ENCODE measurements at regions not wholly inside any gene's neighbourhood (a gene's known extent, or its start where the extent isn't known, plus 50 kb on each side); places are given as distances from the start of the nearest gene placed in this dataset.

DNA sequence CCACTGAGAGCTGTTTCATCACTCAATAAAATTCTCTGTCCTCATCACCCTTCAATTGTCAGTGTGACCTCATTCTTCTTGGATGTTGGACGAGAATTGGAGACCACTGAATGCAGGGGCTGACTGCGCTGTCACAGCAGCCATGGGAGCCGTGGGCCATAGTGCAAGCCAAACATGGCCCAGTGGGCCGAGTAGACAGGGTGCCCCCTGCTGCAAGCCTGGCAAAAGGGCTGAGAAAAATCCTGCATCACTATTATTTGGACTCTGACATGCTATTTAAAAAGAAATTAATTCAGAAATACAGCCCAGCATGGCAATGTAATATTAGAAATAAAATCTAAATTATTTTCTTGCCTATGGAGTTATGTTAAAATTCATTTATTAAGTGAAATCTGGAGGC lies 67.8 kb upstream of the FAM98A start:
- H3K27ac Mint-ChIP-seq: no peak overlapping the region
- peaks cover 62% of the 10 kb centered on the region for H3K36me3 Mint-ChIP-seq
- H3K27me3 Mint-ChIP-seq (ENCODE audit: low read depth): no peaks in the 10 kb centered on the region; the same call in 1 of the 2 replicates
- H3K9me3 Mint-ChIP-seq: peaks cover 61% of the 10 kb centered on the region
- POLR2A ChIA-PET: no interaction called here
- TF ChIP-seq, protein P1, sequence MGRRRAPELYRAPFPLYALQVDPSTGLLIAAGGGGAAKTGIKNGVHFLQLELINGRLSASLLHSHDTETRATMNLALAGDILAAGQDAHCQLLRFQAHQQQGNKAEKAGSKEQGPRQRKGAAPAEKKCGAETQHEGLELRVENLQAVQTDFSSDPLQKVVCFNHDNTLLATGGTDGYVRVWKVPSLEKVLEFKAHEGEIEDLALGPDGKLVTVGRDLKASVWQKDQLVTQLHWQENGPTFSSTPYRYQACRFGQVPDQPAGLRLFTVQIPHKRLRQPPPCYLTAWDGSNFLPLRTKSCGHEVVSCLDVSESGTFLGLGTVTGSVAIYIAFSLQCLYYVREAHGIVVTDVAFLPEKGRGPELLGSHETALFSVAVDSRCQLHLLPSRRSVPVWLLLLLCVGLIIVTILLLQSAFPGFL (CRISPR knock-in tag; IDR thresholded peaks at IDR 0.05; ENCODE audit: borderline replicate concordance): no peak
- TF ChIP-seq RELA (CRISPR knock-in tag; IDR thresholded peaks at IDR 0.05; ENCODE audit: borderline replicate concordance): no peak
- TF ChIP-seq, protein P2, sequence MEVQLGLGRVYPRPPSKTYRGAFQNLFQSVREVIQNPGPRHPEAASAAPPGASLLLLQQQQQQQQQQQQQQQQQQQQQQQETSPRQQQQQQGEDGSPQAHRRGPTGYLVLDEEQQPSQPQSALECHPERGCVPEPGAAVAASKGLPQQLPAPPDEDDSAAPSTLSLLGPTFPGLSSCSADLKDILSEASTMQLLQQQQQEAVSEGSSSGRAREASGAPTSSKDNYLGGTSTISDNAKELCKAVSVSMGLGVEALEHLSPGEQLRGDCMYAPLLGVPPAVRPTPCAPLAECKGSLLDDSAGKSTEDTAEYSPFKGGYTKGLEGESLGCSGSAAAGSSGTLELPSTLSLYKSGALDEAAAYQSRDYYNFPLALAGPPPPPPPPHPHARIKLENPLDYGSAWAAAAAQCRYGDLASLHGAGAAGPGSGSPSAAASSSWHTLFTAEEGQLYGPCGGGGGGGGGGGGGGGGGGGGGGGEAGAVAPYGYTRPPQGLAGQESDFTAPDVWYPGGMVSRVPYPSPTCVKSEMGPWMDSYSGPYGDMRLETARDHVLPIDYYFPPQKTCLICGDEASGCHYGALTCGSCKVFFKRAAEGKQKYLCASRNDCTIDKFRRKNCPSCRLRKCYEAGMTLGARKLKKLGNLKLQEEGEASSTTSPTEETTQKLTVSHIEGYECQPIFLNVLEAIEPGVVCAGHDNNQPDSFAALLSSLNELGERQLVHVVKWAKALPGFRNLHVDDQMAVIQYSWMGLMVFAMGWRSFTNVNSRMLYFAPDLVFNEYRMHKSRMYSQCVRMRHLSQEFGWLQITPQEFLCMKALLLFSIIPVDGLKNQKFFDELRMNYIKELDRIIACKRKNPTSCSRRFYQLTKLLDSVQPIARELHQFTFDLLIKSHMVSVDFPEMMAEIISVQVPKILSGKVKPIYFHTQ (CRISPR knock-in tag; IDR thresholded peaks at IDR 0.05): no peak
- no peak for TF ChIP-seq TEAD4 (CRISPR knock-in tag; IDR thresholded peaks at IDR 0.05)
- no peak for TF ChIP-seq FOXP1 (CRISPR knock-in tag; IDR thresholded peaks at IDR 0.05; ENCODE audit: borderline replicate concordance)
- TF ChIP-seq ZNF263 (CRISPR knock-in tag; IDR thresholded peaks at IDR 0.05; ENCODE audit: low read depth): no peak
- no peak for TF ChIP-seq ZNF219 (CRISPR knock-in tag; IDR thresholded peaks at IDR 0.05; ENCODE audit: borderline replicate concordance)
- TF ChIP-seq, protein P3, sequence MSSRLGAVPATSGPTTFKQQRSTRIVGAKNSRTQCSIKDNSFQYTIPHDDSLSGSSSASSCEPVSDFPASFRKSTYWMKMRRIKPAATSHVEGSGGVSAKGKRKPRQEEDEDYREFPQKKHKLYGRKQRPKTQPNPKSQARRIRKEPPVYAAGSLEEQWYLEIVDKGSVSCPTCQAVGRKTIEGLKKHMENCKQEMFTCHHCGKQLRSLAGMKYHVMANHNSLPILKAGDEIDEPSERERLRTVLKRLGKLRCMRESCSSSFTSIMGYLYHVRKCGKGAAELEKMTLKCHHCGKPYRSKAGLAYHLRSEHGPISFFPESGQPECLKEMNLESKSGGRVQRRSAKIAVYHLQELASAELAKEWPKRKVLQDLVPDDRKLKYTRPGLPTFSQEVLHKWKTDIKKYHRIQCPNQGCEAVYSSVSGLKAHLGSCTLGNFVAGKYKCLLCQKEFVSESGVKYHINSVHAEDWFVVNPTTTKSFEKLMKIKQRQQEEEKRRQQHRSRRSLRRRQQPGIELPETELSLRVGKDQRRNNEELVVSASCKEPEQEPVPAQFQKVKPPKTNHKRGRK (CRISPR knock-in tag; IDR thresholded peaks at IDR 0.05; ENCODE audit: borderline replicate concordance): no peak
- no peak for TF ChIP-seq PRRX2 (CRISPR knock-in tag; IDR thresholded peaks at IDR 0.05)
- H3K4me3 Mint-ChIP-seq: no peak overlapping the region
- CTCF ChIA-PET: no interaction called here
- ATAC-seq (no peak), DNase-seq (ENCODE audit: low spot score) (no peak)
- H3K4me1 Mint-ChIP-seq: peaks cover 10% of the 10 kb centered on the region

DNA sequence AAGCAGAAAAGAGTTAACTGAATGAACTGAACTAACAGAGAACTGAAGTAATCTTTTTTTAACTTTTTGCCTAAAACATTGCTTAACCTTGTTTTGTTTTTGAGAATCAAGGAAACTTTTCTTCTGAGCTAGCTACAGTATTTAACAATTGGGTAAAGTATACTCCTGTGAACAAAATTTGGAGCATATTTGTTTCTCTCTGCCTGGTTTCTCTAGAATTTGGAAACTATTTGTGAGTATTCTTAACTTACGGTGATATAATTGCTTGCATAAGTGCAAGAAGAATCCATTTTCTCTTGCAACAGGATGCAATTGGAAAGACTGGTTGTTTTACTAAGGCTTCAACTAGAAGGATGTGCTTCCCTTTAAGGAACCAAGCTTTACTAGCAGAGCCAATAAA lies 65.9 kb upstream of the FAM98A start:
- ATAC-seq: no peak
- no peaks in the 10 kb centered on the region; the same call in 1 of the 2 replicates for H3K27me3 Mint-ChIP-seq (ENCODE audit: low read depth)
- POLR2A ChIA-PET: no interaction called here
- DNase-seq (ENCODE audit: low spot score): no peak
- H3K4me1 Mint-ChIP-seq: peaks cover 8% of the 10 kb centered on the region; the same call in 1 of the 2 replicates
- no peak overlapping the region for H3K27ac Mint-ChIP-seq
- H3K4me3 Mint-ChIP-seq: no peak overlapping the region
- H3K36me3 Mint-ChIP-seq: peaks cover 70% of the 10 kb centered on the region
- CTCF ChIA-PET: no interaction called here
- peaks cover 71% of the 10 kb centered on the region for H3K9me3 Mint-ChIP-seq
- no peak for TF ChIP-seq MYBL2 (CRISPR knock-in tag; IDR thresholded peaks at IDR 0.05)
- TF ChIP-seq, protein P4, sequence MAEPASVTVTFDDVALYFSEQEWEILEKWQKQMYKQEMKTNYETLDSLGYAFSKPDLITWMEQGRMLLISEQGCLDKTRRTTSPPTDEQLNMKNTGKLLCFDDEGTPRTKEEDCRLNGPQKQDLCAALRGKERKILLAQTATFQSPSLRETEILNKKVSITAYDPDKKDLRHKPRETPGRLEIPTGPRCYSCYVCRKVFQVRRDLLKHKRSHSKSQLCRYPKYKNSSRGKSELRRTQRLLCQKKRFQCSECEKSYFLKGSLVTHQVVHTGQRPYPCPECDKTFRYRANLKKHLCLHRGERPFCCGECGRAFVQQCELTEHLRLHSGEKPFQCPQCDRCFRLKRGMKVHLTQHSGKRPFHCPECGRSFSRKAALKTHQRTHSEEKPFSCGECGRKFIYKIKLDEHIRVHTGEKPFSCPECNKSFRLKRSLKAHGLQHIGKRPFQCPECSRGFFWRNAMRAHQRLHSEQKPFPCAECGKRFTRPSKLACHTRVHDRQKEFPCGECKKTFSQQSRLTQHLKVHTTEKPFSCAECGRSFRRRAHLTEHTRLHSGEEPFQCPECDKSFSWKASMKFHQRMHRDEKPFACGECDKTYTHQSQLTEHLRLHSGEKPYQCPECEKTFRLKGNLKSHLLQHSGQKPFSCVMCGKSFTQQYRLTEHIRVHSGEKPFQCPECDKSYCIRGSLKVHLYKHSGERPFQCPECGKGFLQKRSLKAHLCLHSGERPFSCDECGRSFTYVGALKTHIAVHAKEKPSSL (CRISPR knock-in tag; conservative IDR thresholded peaks at IDR 0.05): no peak
- TF ChIP-seq SMAD4 (CRISPR knock-in tag; IDR thresholded peaks at IDR 0.05): no peak
- no peak for TF ChIP-seq FOXP1 (CRISPR knock-in tag; IDR thresholded peaks at IDR 0.05; ENCODE audit: borderline replicate concordance)
- no peak for TF ChIP-seq ZNF138 (CRISPR knock-in tag; conservative IDR thresholded peaks at IDR 0.05)
- TF ChIP-seq ZNF423 (CRISPR knock-in tag; IDR thresholded peaks at IDR 0.05): no peak
- no peak for TF ChIP-seq PRRX2 (CRISPR knock-in tag; IDR thresholded peaks at IDR 0.05)
- TF ChIP-seq, protein P5, sequence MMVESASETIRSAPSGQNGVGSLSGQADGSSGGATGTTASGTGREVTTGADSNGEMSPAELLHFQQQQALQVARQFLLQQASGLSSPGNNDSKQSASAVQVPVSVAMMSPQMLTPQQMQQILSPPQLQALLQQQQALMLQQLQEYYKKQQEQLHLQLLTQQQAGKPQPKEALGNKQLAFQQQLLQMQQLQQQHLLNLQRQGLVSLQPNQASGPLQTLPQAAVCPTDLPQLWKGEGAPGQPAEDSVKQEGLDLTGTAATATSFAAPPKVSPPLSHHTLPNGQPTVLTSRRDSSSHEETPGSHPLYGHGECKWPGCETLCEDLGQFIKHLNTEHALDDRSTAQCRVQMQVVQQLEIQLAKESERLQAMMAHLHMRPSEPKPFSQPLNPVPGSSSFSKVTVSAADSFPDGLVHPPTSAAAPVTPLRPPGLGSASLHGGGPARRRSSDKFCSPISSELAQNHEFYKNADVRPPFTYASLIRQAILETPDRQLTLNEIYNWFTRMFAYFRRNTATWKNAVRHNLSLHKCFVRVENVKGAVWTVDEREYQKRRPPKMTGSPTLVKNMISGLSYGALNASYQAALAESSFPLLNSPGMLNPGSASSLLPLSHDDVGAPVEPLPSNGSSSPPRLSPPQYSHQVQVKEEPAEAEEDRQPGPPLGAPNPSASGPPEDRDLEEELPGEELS (CRISPR knock-in tag; IDR thresholded peaks at IDR 0.05): no peak
- no peak for TF ChIP-seq TEAD1 (CRISPR knock-in tag; IDR thresholded peaks at IDR 0.05)
- TF ChIP-seq TP53 (CRISPR knock-in tag; IDR thresholded peaks at IDR 0.05): no peak
- TF ChIP-seq, protein P6, sequence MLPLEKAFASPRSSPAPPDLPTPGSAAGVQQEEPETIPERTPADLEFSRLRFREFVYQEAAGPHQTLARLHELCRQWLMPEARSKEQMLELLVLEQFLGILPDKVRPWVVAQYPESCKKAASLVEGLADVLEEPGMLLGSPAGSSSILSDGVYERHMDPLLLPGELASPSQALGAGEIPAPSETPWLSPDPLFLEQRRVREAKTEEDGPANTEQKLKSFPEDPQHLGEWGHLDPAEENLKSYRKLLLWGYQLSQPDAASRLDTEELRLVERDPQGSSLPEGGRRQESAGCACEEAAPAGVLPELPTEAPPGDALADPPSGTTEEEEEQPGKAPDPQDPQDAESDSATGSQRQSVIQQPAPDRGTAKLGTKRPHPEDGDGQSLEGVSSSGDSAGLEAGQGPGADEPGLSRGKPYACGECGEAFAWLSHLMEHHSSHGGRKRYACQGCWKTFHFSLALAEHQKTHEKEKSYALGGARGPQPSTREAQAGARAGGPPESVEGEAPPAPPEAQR (CRISPR knock-in tag; IDR thresholded peaks at IDR 0.05): no peak
- TF ChIP-seq, protein P7, sequence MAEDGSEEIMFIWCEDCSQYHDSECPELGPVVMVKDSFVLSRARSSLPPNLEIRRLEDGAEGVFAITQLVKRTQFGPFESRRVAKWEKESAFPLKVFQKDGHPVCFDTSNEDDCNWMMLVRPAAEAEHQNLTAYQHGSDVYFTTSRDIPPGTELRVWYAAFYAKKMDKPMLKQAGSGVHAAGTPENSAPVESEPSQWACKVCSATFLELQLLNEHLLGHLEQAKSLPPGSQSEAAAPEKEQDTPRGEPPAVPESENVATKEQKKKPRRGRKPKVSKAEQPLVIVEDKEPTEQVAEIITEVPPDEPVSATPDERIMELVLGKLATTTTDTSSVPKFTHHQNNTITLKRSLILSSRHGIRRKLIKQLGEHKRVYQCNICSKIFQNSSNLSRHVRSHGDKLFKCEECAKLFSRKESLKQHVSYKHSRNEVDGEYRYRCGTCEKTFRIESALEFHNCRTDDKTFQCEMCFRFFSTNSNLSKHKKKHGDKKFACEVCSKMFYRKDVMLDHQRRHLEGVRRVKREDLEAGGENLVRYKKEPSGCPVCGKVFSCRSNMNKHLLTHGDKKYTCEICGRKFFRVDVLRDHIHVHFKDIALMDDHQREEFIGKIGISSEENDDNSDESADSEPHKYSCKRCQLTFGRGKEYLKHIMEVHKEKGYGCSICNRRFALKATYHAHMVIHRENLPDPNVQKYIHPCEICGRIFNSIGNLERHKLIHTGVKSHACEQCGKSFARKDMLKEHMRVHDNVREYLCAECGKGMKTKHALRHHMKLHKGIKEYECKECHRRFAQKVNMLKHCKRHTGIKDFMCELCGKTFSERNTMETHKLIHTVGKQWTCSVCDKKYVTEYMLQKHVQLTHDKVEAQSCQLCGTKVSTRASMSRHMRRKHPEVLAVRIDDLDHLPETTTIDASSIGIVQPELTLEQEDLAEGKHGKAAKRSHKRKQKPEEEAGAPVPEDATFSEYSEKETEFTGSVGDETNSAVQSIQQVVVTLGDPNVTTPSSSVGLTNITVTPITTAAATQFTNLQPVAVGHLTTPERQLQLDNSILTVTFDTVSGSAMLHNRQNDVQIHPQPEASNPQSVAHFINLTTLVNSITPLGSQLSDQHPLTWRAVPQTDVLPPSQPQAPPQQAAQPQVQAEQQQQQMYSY (CRISPR knock-in tag; IDR thresholded peaks at IDR 0.05): no peak
- no peak for TF ChIP-seq NR3C1 (CRISPR knock-in tag; conservative IDR thresholded peaks at IDR 0.05; ENCODE audit: low read depth)
- TF ChIP-seq TCF7 (CRISPR knock-in tag; IDR thresholded peaks at IDR 0.05; ENCODE audit: low read depth): no peak

All from WTC11 (cell line).